Endothelial cell of umbilical vein (primary cell): ENCODE measurements at regions not wholly inside any gene's neighbourhood (a gene's known extent, or its start where the extent isn't known, plus 50 kb on each side); places are given as distances from the start of the nearest gene placed in this dataset.

Source experiments
- BruUV-seq: library from RNA; stranded (reverse); fragments of 400-500 nt; replicated peaks from 2 replicates; lab custom pipeline; 2021; lab: Mats Ljungman, UMichigan
- CTCF ChIA-PET: fragments of 300-600, 350-600 bp; sonication (Branson Sonifier 250); formaldehyde crosslinking; loops from one replicate; lab custom pipeline; 2021; ENCODE audit warnings: antibody characterized with exemption, inconsistent platforms; lab: Charles Lee
- POLR2A ChIA-PET: fragments of 300-600, 350-600 bp; sonication (Branson Sonifier 250); formaldehyde crosslinking; loops from one replicate; lab custom pipeline; 2021; ENCODE audit warnings: antibody characterized with exemption, inconsistent platforms; lab: Charles Lee
- DNase-seq: peaks from one replicate; pipeline ENCODE4 v3.0.0-alpha.2; 2011; ENCODE audit warnings: low read depth, low spot score
- FAIRE-seq: peaks from 2 replicates; lab custom pipeline; 2011; peaks lifted over from hg19 to GRCh38; lab: Jason Lieb, UNC
- H2AFZ ChIP-seq: 2 replicates; pipeline ENCODE4 v1.6.0; 2012; ENCODE audit warnings: low read depth, low read length, control low read depth, inconsistent platforms
- H3K27ac ChIP-seq: 2 replicates; pipeline ENCODE4 v1.5.1; 2011; ENCODE audit warnings: low read depth, mild to moderate bottlenecking, control low read depth, low read length, moderate library complexity; ENCODE audit not compliant: insufficient read depth
- H3K27me3 ChIP-seq, 2 experiments: 2 replicates each; pipeline versions ENCODE4 v1.6.0 to v1.6.1; 2011; ENCODE audit warnings: low read length in 2 of 2, mixed read lengths in 1 of 2; ENCODE audit not compliant: control insufficient read depth in 2 of 2, insufficient read depth in 2 of 2
- H3K36me3 ChIP-seq, 2 experiments: 2 replicates in 1 of 2; 3 replicates in 1 of 2; pipeline ENCODE4 v1.5.1; 2011; ENCODE audit warnings: low read length in 2 of 2, mild to moderate bottlenecking in 1 of 2, moderate library complexity in 1 of 2; ENCODE audit not compliant: control insufficient read depth in 2 of 2, insufficient read depth in 2 of 2; ENCODE audit errors: extremely low read depth in 1 of 2
- H3K4me1 ChIP-seq: 3 replicates; pipeline ENCODE4 v1.5.1; 2011; ENCODE audit warnings: mild to moderate bottlenecking, low read length; ENCODE audit not compliant: control insufficient read depth, insufficient read depth; ENCODE audit errors: extremely low read depth
- H3K4me2 ChIP-seq: 2 replicates; pipeline ENCODE4 v1.6.1; 2011; ENCODE audit warnings: low read length, control low read depth, mixed read lengths; ENCODE audit not compliant: insufficient read depth
- H3K4me3 ChIP-seq, 3 experiments: fragments of 200-600 bp in 1 of 3; sonication (generic), shearing (Covaris generic) in 1 of 3; replicated peaks in 1 of 3; 2 replicates each; pipeline ENCODE4 v1.5.1; 2011 to 2016; ENCODE audit warnings: control low read depth in 3 of 3, low read length in 3 of 3, mild to moderate bottlenecking in 2 of 3, inconsistent platforms in 1 of 3, low read depth in 1 of 3, moderate library complexity in 1 of 3; ENCODE audit not compliant: insufficient read depth in 1 of 3
- H3K79me2 ChIP-seq: 2 replicates; pipeline ENCODE4 v1.6.0; 2012; ENCODE audit warnings: low read length, inconsistent platforms; ENCODE audit not compliant: control insufficient read depth, insufficient read depth
- H3K9ac ChIP-seq: replicated peaks from 2 replicates; pipeline ENCODE3; 2011; ENCODE audit warnings: low read length, control low read depth; ENCODE audit not compliant: insufficient read depth; ENCODE audit errors: extremely low read depth
- H3K9me1 ChIP-seq: replicated peaks from 3 replicates; pipeline ENCODE4 v1.6.0; 2011; ENCODE audit warnings: mild to moderate bottlenecking, low read length; ENCODE audit not compliant: control insufficient read depth, insufficient read depth; ENCODE audit errors: extremely low read depth
- H3K9me3 ChIP-seq: replicated peaks from 2 replicates; pipeline ENCODE4 v1.5.1; 2012; ENCODE audit warnings: low read length, inconsistent platforms; ENCODE audit not compliant: control insufficient read depth, insufficient read depth
- H4K20me1 ChIP-seq: replicated peaks from 2 replicates; pipeline ENCODE3; 2011; ENCODE audit warnings: mild to moderate bottlenecking, low read length; ENCODE audit not compliant: control insufficient read depth, insufficient read depth; ENCODE audit errors: extremely low read depth
- CTCF ChIP-seq, 2 donors: IDR thresholded peaks; 1 replicate in 1 of 2; 2 replicates in 1 of 2; pipeline ENCODE4 v1.5.1; 2011; ENCODE audit warnings: low read length in 2 of 2, mild to moderate bottlenecking in 2 of 2, moderate library complexity in 2 of 2, control low read depth in 1 of 2, inconsistent platforms in 1 of 2, low read depth in 1 of 2; ENCODE audit not compliant: insufficient read depth in 1 of 2; ENCODE audit errors: extremely low read depth in 1 of 2
- EZH2 ChIP-seq: IDR thresholded peaks from 2 replicates; pipeline ENCODE4 v1.6.1; 2012; ENCODE audit warnings: borderline replicate concordance, low read depth, mild to moderate bottlenecking, moderate library complexity, low read length, inconsistent platforms; ENCODE audit not compliant: severe bottlenecking
- FOS ChIP-seq: IDR thresholded peaks from 2 replicates; pipeline ENCODE4 v1.6.1; 2011; ENCODE audit warnings: mild to moderate bottlenecking, low read length, moderate library complexity, borderline replicate concordance; ENCODE audit not compliant: insufficient read depth
- GATA2 ChIP-seq: IDR thresholded peaks from 2 replicates; pipeline ENCODE4 v1.7.0; 2011; ENCODE audit warnings: low read depth, mild to moderate bottlenecking, moderate library complexity, mixed read lengths, low read length; ENCODE audit not compliant: insufficient read length, insufficient read depth
- JUN ChIP-seq: IDR thresholded peaks from 2 replicates; pipeline ENCODE4 v1.6.1; 2011; ENCODE audit warnings: borderline replicate concordance, low read depth; ENCODE audit not compliant: insufficient read length, insufficient read depth
- MAX ChIP-seq: IDR thresholded peaks from 2 replicates; pipeline ENCODE4 v1.6.1; 2011; ENCODE audit not compliant: insufficient read depth, insufficient read length
- MYC ChIP-seq: IDR thresholded peaks from one replicate; pipeline ENCODE4 v1.6.1; 2011; ENCODE audit warnings: mild to moderate bottlenecking, low read depth, low read length
- POLR2A ChIP-seq: IDR thresholded peaks from 2 replicates; pipeline ENCODE4 v1.6.1; 2012; ENCODE audit warnings: low read depth, mild to moderate bottlenecking, control low read depth, low read length
- POLR2AphosphoS5 ChIP-seq: IDR thresholded peaks from 2 replicates; pipeline ENCODE4 v1.6.1; 2012; ENCODE audit warnings: low read depth, mild to moderate bottlenecking, control low read depth, low read length, moderate library complexity; ENCODE audit not compliant: insufficient read depth
- dilution Hi-C: fragments of 300-500 bp; cut with MboI; formaldehyde crosslinking; loops from one replicate; pipeline ENCODE4 v1.15.0; 2019; ENCODE audit warnings: low sequenced_read_pairs; ENCODE audit not compliant: extremely low pct_ligation_motif_present
- intact Hi-C: fragments of 100-400 bp; cut with micrococcal nuclease; formaldehyde crosslinking; loops from one replicate; pipeline ENCODE4 v1.10.0; 2022

GRCh38 chr2:37506407-37507050, 162.1 kb downstream of the QPCT start:
- FAIRE-seq (no peak), DNase-seq (no peak)
- BruUV-seq = no TSS peak
- TF ChIP-seq CTCF (IDR thresholded peaks at IDR 0.05; ENCODE audit: extremely low read depth in 1 of 2, insufficient read depth in 1 of 2, low read depth in 1 of 2, low read length in 2 of 2) = no peak
- no peak for TF ChIP-seq FOS
- TF ChIP-seq MYC = no peak
- TF ChIP-seq JUN = no peak
- TF ChIP-seq POLR2AphosphoS5 = no peak
- no peak for TF ChIP-seq EZH2
- no peak for TF ChIP-seq MAX
- no peak for TF ChIP-seq POLR2A
- no peak for TF ChIP-seq GATA2
- Histone ChIP-seq H3K9me1 (no peaks in the 10 kb centered on the region), H3K9me3 (no peaks in the 10 kb centered on the region), H3K9ac (no peak overlapping the region), H3K4me2 (no peak overlapping the region), H3K79me2 (no peaks in the 10 kb centered on the region), H4K20me1 (no peaks in the 10 kb centered on the region), H3K27ac (no peak overlapping the region), H2AFZ (no peak overlapping the region), H3K27me3 (no peaks in the 10 kb centered on the region), H3K36me3 (no peaks in the 10 kb centered on the region), H3K4me3 (no peak overlapping the region), H3K4me1 (no peaks in the 10 kb centered on the region)
- ChIA-PET POLR2A (no interaction called here), CTCF (interaction anchor here (1.4 kb wide), 1 partner anchor 326 kb away, joined by 4 read pairs; no protein-coding TSS in a partner anchor)
- dilution Hi-C loops (no loop called here), intact Hi-C loops (no loop called here)
